GM19240 (cell line): ENCODE measurements at regions not wholly inside any gene's neighbourhood (a gene's known extent, or its start where the extent isn't known, plus 50 kb on each side); places are given as distances from the start of the nearest gene placed in this dataset.

Experiments
- DNase-seq: peaks from one replicate; pipeline ENCODE4 v3.0.0; 2011; ENCODE audit warnings: low spot score; ENCODE audit not compliant: insufficient read length

- DNase-seq: no peak
Measured at GRCh38 chr5:96584712-96585111, 77.5 kb upstream of the CAST start.

DNA sequence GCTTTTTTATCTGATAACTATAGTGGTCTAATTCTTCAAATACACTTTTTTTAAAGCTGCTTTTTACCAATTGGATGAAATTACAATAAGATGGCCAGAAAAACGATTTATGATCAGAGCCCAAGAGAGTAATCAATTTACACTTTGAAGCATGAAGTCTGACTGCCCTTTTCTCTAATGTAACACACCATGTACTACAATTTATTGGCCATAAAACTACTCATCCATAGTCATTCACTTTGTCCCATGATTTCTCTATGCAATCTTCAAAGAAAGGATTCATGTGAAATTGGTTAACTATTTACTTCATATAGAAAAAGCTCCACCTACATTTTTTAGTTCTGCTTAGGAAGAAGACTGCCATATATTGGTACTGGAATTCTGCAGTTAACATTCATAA is 73.6 kb upstream of the CAST start:
- no peak for DNase-seq

DNA sequence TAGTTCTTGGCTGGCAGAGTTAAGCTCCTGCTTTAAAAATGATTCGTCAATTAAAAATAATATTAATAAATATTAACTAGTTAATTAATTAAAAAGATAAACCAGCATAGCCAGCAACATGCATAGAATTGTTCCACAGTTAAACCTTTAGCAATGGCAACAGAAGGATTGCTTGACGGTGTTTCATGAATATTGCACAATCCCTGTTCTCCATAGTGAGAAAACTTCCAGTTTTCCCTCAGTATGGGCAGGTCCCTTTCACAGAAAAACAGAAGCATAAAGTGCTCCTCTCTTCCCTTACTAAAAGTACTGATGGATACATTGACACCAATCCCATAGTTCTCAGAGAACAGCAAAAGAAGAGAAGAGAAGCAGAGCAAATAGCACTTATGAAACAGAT is 71.4 kb upstream of the CAST start:
- no peak for DNase-seq

GRCh38 chr5:96595300-96596090 is 66.7 kb upstream of the CAST start:
- DNase-seq: no peak

DNA sequence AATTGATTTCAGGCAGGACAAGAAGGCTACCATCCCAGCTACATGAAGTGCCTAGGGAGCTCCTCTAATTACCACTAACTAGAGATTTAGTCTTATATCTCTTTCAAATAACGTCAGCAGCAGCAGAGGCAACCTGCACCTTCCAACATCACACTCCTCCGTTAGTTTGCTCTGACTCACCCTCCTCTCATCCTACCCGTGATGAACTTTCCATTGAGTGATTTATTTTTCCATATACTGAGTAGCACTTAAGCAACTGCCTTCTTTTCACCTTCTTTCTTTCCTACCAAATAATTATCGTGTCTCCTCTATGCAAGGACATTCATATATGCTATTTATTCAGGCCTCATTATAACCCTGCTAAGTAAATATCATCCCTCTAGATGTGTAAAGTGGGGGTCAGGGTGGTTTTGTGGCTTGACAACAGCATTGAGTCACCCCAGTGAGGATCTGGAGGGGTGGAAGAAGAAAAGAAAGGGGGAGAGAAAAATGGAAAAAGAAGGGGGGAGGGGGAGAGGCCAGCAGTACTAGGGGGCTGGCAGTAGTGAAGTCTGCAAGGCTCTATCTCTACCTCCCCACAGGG is 64.6 kb upstream of the CAST start:
- DNase-seq: no peak

DNA sequence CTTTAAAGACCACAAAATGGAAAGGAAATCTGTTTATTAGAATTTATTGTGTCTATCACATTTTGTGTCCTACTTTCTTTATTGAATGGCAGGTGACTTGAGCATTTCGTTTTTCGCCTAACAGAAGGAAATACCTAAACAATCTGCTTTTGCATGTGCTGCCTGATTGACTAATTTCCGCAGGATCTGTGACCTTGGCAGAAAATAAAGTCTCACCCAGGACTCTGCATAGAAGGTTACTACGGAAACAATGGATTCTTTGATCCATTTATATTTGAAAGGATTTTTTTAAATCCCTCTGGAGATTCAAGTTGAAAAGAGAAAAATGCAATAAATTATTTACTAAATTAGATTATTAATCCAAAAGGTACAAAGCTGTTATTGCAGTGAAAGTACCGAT is 61.0 kb upstream of the CAST start:
- DNase-seq: no peak

DNA sequence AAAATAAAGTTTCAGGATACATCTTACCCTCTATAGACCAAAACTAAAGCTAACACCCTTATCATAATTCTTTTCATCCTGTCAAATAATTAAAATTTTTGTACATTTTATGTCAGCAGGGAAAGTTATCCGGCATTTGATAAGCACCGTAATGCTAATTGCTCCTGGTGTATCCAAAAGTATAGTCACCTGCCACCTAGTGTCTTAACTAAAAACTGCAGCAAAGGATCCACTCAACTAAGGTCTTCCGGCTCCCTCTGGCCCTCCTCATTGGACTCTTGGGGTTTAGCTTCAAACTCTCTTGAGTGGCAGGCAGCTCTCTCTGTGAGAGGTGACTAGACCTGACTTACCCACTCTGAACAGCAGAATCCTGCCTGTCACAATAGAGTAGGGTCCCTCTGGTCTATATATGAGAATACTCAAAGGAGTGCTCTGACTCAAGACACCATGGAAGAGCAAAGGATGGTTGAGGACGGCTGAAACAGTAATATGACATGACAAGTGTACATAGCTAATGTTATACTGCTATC is 60.4 kb upstream of the CAST start:
- peak; percentile 53 for DNase-seq

DNA sequence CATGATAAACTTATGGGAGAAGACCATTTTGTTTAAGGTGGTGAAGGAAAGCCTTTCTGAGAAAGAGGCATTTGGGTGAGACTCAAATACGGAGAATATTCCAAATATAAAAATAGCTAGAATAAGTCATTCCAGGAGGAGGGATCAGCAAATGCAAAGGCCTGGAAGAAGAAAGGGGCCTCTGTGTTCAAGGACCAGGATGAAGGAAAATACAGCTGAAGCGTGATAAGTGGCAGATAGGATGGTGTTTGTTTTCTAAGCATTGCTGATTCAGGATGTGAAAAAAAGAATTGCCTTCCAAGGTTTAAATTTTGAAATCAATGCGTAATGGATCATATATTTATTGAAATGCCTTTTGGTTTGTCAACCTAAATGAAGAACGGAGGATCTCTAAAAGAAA is 59.4 kb upstream of the CAST start:
- DNase-seq: no peak

DNA sequence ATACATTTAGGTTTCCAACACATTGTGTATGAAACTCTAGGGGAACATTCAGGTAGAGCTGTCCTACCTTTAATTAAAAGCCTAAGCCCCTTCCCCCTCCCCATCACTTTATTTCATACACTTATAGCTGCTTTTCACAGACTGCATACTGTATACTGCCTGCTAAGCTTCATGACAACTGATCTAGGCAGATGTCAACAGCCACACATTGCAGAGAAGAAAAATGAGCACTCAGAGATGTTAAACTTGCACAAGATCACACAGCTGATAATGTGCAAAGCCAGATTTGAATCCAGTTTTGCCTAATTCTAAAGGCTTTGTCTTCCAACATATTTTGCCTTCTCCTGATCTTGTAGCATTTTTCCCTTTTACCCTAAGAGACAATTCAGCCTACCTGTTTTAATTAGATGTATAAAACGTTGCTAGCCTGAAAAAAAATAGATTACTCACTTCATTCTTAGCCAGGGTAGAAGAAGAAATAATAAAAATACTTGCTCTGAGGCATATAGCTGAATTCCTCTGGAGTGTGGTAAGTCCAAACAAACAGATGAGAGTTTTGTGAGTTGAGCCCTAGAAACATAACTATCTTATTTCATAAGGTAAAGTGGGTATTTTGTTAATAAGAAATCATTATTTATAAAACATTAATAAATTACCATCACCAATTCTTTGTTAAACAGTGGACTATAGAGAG is 56.9 kb upstream of the CAST start:
- no peak for DNase-seq

DNA sequence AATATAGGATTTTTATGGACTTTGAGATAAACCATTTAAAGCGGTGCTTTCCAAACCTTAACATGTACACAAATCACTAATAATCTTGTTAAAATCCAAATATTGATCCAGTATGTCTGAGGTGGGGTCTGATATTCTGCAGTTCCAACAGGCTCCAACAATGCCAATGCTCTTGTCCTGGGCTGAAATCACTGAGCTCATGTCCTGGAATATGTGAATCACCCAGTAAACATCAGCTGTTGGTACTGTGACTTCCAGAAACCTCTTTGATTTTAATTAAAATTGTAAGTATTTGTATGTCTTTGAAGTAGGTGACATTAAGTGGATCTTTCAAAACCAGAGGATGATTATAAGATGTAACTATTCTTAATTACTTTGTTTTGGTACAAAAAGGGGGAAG is 52.8 kb upstream of the CAST start:
- no peak for DNase-seq

DNA sequence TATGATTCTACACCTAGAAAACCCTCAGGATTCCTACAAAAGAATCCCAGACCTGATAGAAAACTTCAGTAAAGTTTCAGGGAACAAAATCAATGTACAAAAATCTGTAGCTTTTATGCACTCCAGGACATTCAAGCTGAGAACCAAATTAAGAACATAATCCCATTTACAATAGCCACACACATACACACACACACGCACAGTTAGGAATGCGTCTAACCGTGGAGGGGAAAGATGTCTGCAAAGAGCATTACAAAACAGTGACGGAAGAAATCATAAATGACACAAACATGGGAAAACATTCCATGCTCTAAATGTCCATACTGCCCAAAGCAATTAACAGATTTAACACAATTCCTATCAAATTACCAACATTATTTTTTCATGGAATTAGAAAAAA is 51.4 kb upstream of the CAST start:
- DNase-seq: no peak

DNA sequence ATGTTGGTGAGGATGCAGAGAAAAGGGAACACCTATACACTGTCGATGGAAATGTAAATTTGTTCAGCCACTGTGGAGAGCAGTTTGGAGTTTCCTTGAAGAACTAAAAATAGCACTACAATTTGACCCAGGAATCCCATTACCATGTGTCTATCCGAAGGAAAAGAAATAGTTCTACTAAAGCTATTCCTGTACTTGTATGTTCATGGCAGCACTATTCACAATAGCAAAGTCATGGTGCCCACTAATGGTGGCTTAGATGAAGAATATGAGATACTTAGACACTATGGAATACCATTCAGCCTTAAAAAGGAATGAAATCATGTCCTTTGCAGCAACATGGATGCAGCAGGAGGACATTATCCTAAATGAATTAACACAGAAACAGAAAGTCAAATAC is 50.2 kb upstream of the CAST start:
- no peak for DNase-seq
